ENCODE measurements at regions not wholly inside any gene's neighbourhood (a gene's known extent, or its start where the extent isn't known, plus 50 kb on each side); places are given as distances from the start of the nearest gene placed in this dataset.

DNA sequence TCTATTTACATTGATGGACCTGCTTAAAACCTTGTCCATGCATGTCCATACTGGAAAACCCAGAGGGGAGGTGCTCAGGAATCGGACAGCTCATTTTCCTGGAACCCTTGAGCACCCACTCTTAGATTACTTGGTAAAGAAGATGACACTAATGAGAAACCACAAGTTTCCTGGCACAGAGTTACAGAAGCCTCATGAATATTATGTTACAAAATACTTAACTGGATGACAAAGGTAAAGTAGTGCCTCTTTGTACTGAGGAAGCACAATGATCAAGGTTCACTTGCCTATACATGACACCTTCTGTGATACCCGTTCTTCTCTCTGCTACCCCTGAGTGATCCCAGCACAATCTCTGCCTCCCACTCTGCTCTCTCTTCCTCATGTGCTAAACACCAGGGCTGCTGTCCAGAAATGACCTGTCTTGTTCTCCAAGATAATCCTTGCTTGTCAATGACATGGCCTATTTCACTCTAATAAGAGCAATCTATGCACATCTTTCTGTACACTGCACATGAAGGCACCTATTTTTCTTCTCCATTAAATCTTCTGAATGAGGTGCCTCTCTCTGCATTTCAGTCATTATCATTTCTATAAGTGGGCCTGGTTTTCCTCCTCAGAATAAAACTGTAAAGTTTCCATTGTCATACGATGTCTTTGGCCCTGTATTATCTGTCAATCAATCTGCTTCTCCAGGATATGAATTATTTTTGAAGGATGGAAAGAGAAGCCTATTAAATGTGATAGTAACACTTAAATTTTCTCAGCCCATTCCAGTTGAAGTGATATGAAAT is 684.0 kb upstream of the ACO1 start:
- DNase-seq, result no peak
- no peaks in the 10 kb centered on the region for H3K27me3 ChIP-seq (ENCODE audit: low read depth)
- H3K9me3 ChIP-seq (replicated peaks), result peaks cover 4% of the 10 kb centered on the region
- H3K36me3 ChIP-seq, result no peaks in the 10 kb centered on the region
- H3K4me1 ChIP-seq, result no peaks in the 10 kb centered on the region
- no peak for TF ChIP-seq CTCF (IDR thresholded peaks at IDR 0.05; ENCODE audit: borderline replicate concordance)
- H3K4me3 ChIP-seq, result no peak overlapping the region
- intact Hi-C loops (cut with micrococcal nuclease), result loop anchor here (10.0 kb wide), 1 partner anchor 56 kb away; no protein-coding TSS in a partner anchor
- H3K27ac ChIP-seq (replicated peaks), result no peak overlapping the region

DNA sequence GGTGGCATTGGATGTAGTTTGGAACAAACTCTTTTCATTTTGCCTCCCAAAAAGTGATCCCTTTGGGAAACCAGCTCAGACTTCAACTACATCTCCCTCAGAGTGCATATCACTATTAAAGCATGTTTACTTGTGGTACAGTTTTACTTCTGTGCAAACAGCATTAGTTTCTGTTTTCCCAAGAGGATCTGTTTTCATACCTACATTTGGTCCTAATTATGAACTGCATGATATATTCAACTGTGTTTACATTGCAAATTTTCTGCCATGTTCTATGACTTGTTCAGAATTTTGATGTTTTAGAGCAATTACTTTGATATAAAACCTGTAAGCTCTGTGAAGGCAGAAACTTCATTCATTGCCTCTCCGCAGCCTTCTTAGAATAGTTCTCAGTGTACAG is 681.5 kb upstream of the ACO1 start:
- intact Hi-C loops (cut with micrococcal nuclease), result loop anchor here (10.0 kb wide), 1 partner anchor 58 kb away; no protein-coding TSS in a partner anchor
- TF ChIP-seq CTCF (IDR thresholded peaks at IDR 0.05; ENCODE audit: borderline replicate concordance), result no peak
- H3K4me3 ChIP-seq, result no peak overlapping the region
- H3K27ac ChIP-seq (replicated peaks), result no peak overlapping the region
- H3K4me1 ChIP-seq, result no peaks in the 10 kb centered on the region
- no peaks in the 10 kb centered on the region for H3K36me3 ChIP-seq
- H3K9me3 ChIP-seq (replicated peaks), result peaks cover 14% of the 10 kb centered on the region
- H3K27me3 ChIP-seq (ENCODE audit: low read depth), result no peaks in the 10 kb centered on the region
- no peak for DNase-seq

- Histone ChIP-seq H3K4me3 (no peak overlapping the region), H3K36me3 (no peaks in the 10 kb centered on the region), H3K4me1 (no peaks in the 10 kb centered on the region), H3K27me3 (ENCODE audit: low read depth) (no peaks in the 10 kb centered on the region), H3K9me3 (replicated peaks) (no peaks in the 10 kb centered on the region), H3K27ac (replicated peaks) (no peak overlapping the region)
- no peak for DNase-seq
- TF ChIP-seq CTCF (IDR thresholded peaks at IDR 0.05; ENCODE audit: borderline replicate concordance), result no peak
- intact Hi-C loops (cut with micrococcal nuclease), result no loop called here
Measured at GRCh38 chr9:31715250-31715649, 669.2 kb upstream of the ACO1 start.

- intact Hi-C loops (cut with micrococcal nuclease), result no loop called here
- H3K9me3 ChIP-seq (replicated peaks), result peaks cover 3% of the 10 kb centered on the region
- H3K4me3 ChIP-seq, result no peak overlapping the region
- no peaks in the 10 kb centered on the region for H3K4me1 ChIP-seq
- TF ChIP-seq CTCF (IDR thresholded peaks at IDR 0.05; ENCODE audit: borderline replicate concordance), result no peak
- H3K27me3 ChIP-seq (ENCODE audit: low read depth), result no peaks in the 10 kb centered on the region
- H3K27ac ChIP-seq (replicated peaks), result no peak overlapping the region
- DNase-seq, result no peak
- H3K36me3 ChIP-seq, result no peaks in the 10 kb centered on the region
Measured at GRCh38 chr9:31719262-31719661, 665.2 kb upstream of the ACO1 start.

DNA sequence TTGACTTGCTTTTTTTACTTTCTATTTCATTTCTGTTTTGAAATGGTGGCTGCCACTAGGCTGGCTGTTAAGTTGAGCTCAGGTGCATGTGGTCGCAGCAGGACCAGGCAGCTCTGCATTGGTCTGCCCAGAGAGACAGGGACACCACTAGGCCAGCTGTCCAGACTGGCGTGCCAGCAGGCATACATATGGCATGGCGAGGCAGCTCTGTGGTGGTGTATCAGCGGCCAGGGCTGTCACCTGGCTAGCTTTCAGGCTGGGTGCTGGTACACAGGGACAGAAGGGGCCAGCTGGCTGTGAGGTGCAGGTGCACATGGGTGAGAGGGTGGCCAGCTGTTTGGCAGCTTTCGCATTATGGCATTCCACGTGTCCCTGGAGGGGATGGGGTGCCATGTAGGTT is 654.0 kb upstream of the ACO1 start:
- no peaks in the 10 kb centered on the region for H3K36me3 ChIP-seq
- no peaks in the 10 kb centered on the region for H3K9me3 ChIP-seq (replicated peaks)
- H3K27ac ChIP-seq (replicated peaks), result no peak overlapping the region
- TF ChIP-seq CTCF (IDR thresholded peaks at IDR 0.05; ENCODE audit: borderline replicate concordance), result no peak
- no peaks in the 10 kb centered on the region for H3K27me3 ChIP-seq (ENCODE audit: low read depth)
- no peak overlapping the region for H3K4me3 ChIP-seq
- intact Hi-C loops (cut with micrococcal nuclease), result no loop called here
- DNase-seq, result no peak
- no peaks in the 10 kb centered on the region for H3K4me1 ChIP-seq

All from left ventricle myocardium inferior (tissue), 1 donor.